Esophagus muscularis mucosa (tissue), 4 donors: ENCODE measurements at regions not wholly inside any gene's neighbourhood (a gene's known extent, or its start where the extent isn't known, plus 50 kb on each side); places are given as distances from the start of the nearest gene placed in this dataset.
A peak's percentile ranks its signal among the peaks of the same experiment; 100 is the strongest.

Source experiments
- DNase-seq: peaks from one replicate; pipeline ENCODE4 v3.0.0-alpha.2; 2017; ENCODE audit errors: extremely low spot score
- H3K27ac ChIP-seq, 4 donors: fragments of 200-600 bp; sonication (generic); replicated peaks in 1 of 4; 1 replicate in 3 of 4; 2 replicates in 1 of 4; pipeline ENCODE4 v1.5.1; 2016 to 2019; ENCODE audit warnings: mild to moderate bottlenecking in 1 of 4
- H3K27me3 ChIP-seq, 4 donors: fragments of 200-600 bp; sonication (generic); one replicate each; pipeline versions ENCODE4 v1.5.1 to v1.6.0; 2016 to 2019
- H3K36me3 ChIP-seq, 4 donors: fragments of 200-600 bp; sonication (generic); one replicate each; pipeline ENCODE4 v1.5.1; 2016 to 2019
- H3K4me1 ChIP-seq, 4 donors: fragments of 200-600 bp; sonication (generic); one replicate each; pipeline ENCODE4 v1.5.1; 2016 to 2019
- H3K4me3 ChIP-seq, 4 donors: fragments of 200-600 bp; sonication (generic); 1 replicate in 2 of 4; 2 replicates in 2 of 4; pipeline ENCODE4 v1.5.1; 2016 to 2019; ENCODE audit warnings: mild to moderate bottlenecking in 4 of 4, moderate library complexity in 1 of 4
- H3K9me3 ChIP-seq, 4 donors: fragments of 200-600 bp; sonication (generic); 1 replicate in 3 of 4; 2 replicates in 1 of 4; pipeline ENCODE4 v1.5.1; 2016 to 2019
- CTCF ChIP-seq, 3 experiments: fragments of 200-600 bp in 2 of 3; fragments of 450-650 bp in 1 of 3; sonication (generic) in 2 of 3; IDR thresholded peaks; one replicate each; pipeline ENCODE4 v1.5.1; 2017 to 2019; ENCODE audit warnings: antibody characterized with exemption in 3 of 3, mild to moderate bottlenecking in 2 of 3, moderate library complexity in 1 of 3
- EP300 ChIP-seq: sonication (generic); formaldehyde crosslinking; IDR thresholded peaks from one replicate; pipeline ENCODE4 v1.6.1; 2017; ENCODE audit warnings: antibody characterized with exemption
- POLR2A ChIP-seq: fragments of 450-650 bp; IDR thresholded peaks from one replicate; pipeline ENCODE4 v1.6.1; 2017; ENCODE audit warnings: antibody characterized with exemption, moderate library complexity, mild to moderate bottlenecking, low read depth
- POLR2AphosphoS5 ChIP-seq, 2 donors: sonication (generic); formaldehyde crosslinking; IDR thresholded peaks; one replicate each; pipeline ENCODE4 v1.6.1; 2017; ENCODE audit warnings: antibody characterized with exemption in 2 of 2
- WGBS: methylation state at CpG from one replicate; pipeline ENCODE4 v1.1.5; 2018; 5-methylcytosine and 5-hydroxymethylcytosine counted together
- intact Hi-C: fragments of 100-400 bp; cut with DNase I; formaldehyde crosslinking; loops from one replicate; pipeline ENCODE4 v1.15.1; 2023

GRCh38 chr13:99080131-99080530 is 102.3 kb upstream of the DOCK9 start:
- no peaks in the 10 kb centered on the region for H3K9me3 ChIP-seq
- DNase-seq = no peak
- no peak overlapping the region for H3K4me3 ChIP-seq
- intact Hi-C loops = no loop called here
- no peak for TF ChIP-seq POLR2A
- TF ChIP-seq POLR2AphosphoS5 (IDR thresholded peaks at IDR 0.05) = no peak
- TF ChIP-seq CTCF (IDR thresholded peaks at IDR 0.05) = no peak
- TF ChIP-seq EP300 = no peak
- 63% methylated on average over 2 of the region's 2 CpGs for WGBS
- H3K27me3 ChIP-seq = no peaks in the 10 kb centered on the region
- H3K4me1 ChIP-seq = peaks cover 0 to 83% (median 67%) of the 10 kb centered on the region in 4 donors
- H3K36me3 ChIP-seq = no peaks in the 10 kb centered on the region
- H3K27ac ChIP-seq = peak overlapping the region in 2 of 4 donors; percentile 5 to 24

GRCh38 chr13:99083981-99084380 is 106.1 kb upstream of the DOCK9 start:
- no peak for DNase-seq
- Histone ChIP-seq H3K9me3 (no peaks in the 10 kb centered on the region), H3K27me3 (no peaks in the 10 kb centered on the region), H3K4me3 (peak overlapping the region in 2 of 4 donors; percentile 85 to 95), H3K36me3 (no peaks in the 10 kb centered on the region), H3K27ac (peak overlapping the region; percentile 96 to 99 (median 98)), H3K4me1 (peaks cover 7 to 62% (median 52%) of the 10 kb centered on the region in 4 donors)
- TF ChIP-seq CTCF (IDR thresholded peaks at IDR 0.05) (no peak), EP300 (no peak), POLR2A (no peak), POLR2AphosphoS5 (IDR thresholded peaks at IDR 0.05) (no peak)
- 52% methylated on average over 2 of the region's 2 CpGs for WGBS
- intact Hi-C loops = no loop called here

GRCh38 chr13:99085139-99085807 is 107.4 kb upstream of the DOCK9 start:
- Histone ChIP-seq H3K27ac (peak overlapping the region; percentile 96 to 99 (median 98)), H3K9me3 (no peaks in the 10 kb centered on the region), H3K27me3 (no peaks in the 10 kb centered on the region), H3K36me3 (no peaks in the 10 kb centered on the region), H3K4me3 (peak overlapping the region; percentile 71 to 95 (median 86)), H3K4me1 (peaks cover 7 to 52% (median 43%) of the 10 kb centered on the region in 4 donors)
- no peak for DNase-seq
- intact Hi-C loops = loop anchor here (5.0 kb wide), 1 partner anchor 117 kb away; the partner anchor contains the start of gene UBAC2
- 37% methylated on average over 25 of the region's 27 CpGs for WGBS
- TF ChIP-seq CTCF (IDR thresholded peaks at IDR 0.05) (no peak), POLR2AphosphoS5 (IDR thresholded peaks at IDR 0.05) (peak in 1 of 2 donors; percentile 2)

DNA sequence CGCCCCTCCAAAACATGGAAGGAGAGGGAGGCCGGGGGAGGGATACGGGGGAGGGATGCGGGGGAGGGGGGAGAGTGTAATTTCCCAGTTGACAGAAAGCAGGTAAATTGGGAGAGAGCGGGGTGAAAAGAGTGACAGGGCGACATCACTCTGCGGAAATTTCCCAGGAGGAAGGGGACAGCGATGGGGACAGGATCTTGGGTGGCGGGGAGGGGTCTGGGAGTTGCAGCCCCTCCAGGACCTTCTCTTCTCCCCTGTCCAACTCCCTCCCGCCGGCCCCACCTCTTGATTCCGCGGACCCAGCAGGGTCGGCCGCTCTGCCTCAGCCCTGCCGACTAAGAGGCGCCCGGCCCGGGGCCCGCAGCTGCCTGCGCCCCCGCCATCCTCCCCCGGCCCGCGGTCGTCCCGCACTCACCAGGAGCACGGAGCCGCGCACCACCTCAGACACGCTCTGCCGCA is 108.0 kb upstream of the DOCK9 start:
- WGBS = 7% methylated on average over 19 of the region's 32 CpGs
- no peaks in the 10 kb centered on the region for H3K9me3 ChIP-seq
- intact Hi-C loops = loop anchor here (5.0 kb wide), 1 partner anchor 116 kb away; the partner anchor contains the start of gene UBAC2
- H3K4me1 ChIP-seq = peaks cover 7 to 46% (median 37%) of the 10 kb centered on the region in 4 donors
- DNase-seq = no peak
- TF ChIP-seq CTCF (IDR thresholded peaks at IDR 0.05) (no peak), POLR2A (no peak), POLR2AphosphoS5 (IDR thresholded peaks at IDR 0.05) (no peak), EP300 (no peak)
- H3K4me3 ChIP-seq = peak overlapping the region; percentile 71 to 95 (median 86)
- H3K27me3 ChIP-seq = no peaks in the 10 kb centered on the region
- peak overlapping the region; percentile 96 to 99 (median 98) for H3K27ac ChIP-seq
- H3K36me3 ChIP-seq = no peaks in the 10 kb centered on the region
